ENCODE measurements at regions not wholly inside any gene's neighbourhood (a gene's known extent, or its start where the extent isn't known, plus 50 kb on each side); places are given as distances from the start of the nearest gene placed in this dataset.

GRCh38 chr2:195410074-195410671, 246.9 kb upstream of the SLC39A10 start (continued):
- TF ChIP-seq HMGA2 (CRISPR knock-in tag; IDR thresholded peaks at IDR 0.05) (no peak), TEAD4 (CRISPR knock-in tag; IDR thresholded peaks at IDR 0.05) (no peak)

GRCh38 chr2:195408811-195409210, 248.2 kb upstream of the SLC39A10 start:
- TF ChIP-seq USF1 (CRISPR knock-in tag; IDR thresholded peaks at IDR 0.05) (no peak), FOXP1 (CRISPR knock-in tag; IDR thresholded peaks at IDR 0.05; ENCODE audit: borderline replicate concordance) (no peak), ZNF416 (CRISPR knock-in tag; IDR thresholded peaks at IDR 0.05) (no peak), ATF1 (CRISPR knock-in tag; IDR thresholded peaks at IDR 0.05) (no peak), IRF1 (CRISPR knock-in tag; IDR thresholded peaks at IDR 0.05) (no peak), ATF3 (CRISPR knock-in tag; conservative IDR thresholded peaks at IDR 0.05) (no peak), KAT7 (CRISPR knock-in tag; IDR thresholded peaks at IDR 0.05; ENCODE audit: borderline replicate concordance) (no peak), PRDM15 (CRISPR knock-in tag; IDR thresholded peaks at IDR 0.05) (no peak), MYBL2 (CRISPR knock-in tag; IDR thresholded peaks at IDR 0.05) (no peak), ZBTB43 (CRISPR knock-in tag; IDR thresholded peaks at IDR 0.05) (no peak), E2F1 (CRISPR knock-in tag; IDR thresholded peaks at IDR 0.05) (no peak), ERG (CRISPR knock-in tag; IDR thresholded peaks at IDR 0.05) (no peak), SOX15 (CRISPR knock-in tag; IDR thresholded peaks at IDR 0.05) (no peak), MLX (CRISPR knock-in tag; IDR thresholded peaks at IDR 0.05) (no peak), ZSCAN18 (CRISPR knock-in tag; IDR thresholded peaks at IDR 0.05) (no peak)
- Mint-ChIP-seq H3K4me3 (no peak overlapping the region), H3K4me1 (peaks cover 32% of the 10 kb centered on the region), H3K36me3 (no peaks in the 10 kb centered on the region), H3K9me3 (no peaks in the 10 kb centered on the region), H3K27ac (no peak overlapping the region), H3K27me3 (ENCODE audit: low read depth) (no peaks in the 10 kb centered on the region)
- CTCF ChIA-PET: no interaction called here
- POLR2A ChIA-PET: no interaction called here
- ATAC-seq: no peak
- DNase-seq (ENCODE audit: low spot score): no peak

Measured in WTC11 (cell line).